ENCODE measurements at regions not wholly inside any gene's neighbourhood (a gene's known extent, or its start where the extent isn't known, plus 50 kb on each side); places are given as distances from the start of the nearest gene placed in this dataset.

DNA sequence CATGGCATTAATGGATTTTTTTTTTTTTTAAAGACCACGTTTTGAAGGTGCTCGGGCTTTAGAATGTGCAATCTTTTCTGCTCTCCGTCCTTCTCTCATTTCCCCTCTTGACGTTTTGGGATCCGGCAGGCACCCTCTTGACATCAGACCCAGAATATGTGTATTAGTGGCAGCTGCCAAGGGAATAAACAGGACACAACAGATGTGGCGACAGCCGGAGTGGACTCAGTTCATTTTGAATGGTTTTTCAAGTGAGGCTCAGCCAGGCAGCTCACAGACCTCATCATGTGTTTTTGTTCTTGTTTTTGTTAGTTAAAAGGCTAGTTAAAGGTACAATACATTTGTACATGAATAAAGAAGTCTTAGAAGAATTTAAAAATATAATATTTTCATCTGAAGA lies 365.0 kb upstream of the SEMA6A start:
- TF ChIP-seq, protein P1, sequence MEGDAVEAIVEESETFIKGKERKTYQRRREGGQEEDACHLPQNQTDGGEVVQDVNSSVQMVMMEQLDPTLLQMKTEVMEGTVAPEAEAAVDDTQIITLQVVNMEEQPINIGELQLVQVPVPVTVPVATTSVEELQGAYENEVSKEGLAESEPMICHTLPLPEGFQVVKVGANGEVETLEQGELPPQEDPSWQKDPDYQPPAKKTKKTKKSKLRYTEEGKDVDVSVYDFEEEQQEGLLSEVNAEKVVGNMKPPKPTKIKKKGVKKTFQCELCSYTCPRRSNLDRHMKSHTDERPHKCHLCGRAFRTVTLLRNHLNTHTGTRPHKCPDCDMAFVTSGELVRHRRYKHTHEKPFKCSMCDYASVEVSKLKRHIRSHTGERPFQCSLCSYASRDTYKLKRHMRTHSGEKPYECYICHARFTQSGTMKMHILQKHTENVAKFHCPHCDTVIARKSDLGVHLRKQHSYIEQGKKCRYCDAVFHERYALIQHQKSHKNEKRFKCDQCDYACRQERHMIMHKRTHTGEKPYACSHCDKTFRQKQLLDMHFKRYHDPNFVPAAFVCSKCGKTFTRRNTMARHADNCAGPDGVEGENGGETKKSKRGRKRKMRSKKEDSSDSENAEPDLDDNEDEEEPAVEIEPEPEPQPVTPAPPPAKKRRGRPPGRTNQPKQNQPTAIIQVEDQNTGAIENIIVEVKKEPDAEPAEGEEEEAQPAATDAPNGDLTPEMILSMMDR (optimal IDR thresholded peaks at IDR 0.05 in 1 of 3, IDR thresholded peaks at IDR 0.05 in 1 of 3, conservative IDR thresholded peaks at IDR 0.05 in 1 of 3; ENCODE audit: extremely low read depth in 1 of 3, insufficient read depth in 2 of 3, low read length in 3 of 3), result no peak
- no peak for TF ChIP-seq EZH2 (IDR thresholded peaks at IDR 0.05; ENCODE audit: low read length)

Data from keratinocyte (primary cell).